H1 (cell line): ENCODE measurements at regions not wholly inside any gene's neighbourhood (a gene's known extent, or its start where the extent isn't known, plus 50 kb on each side); places are given as distances from the start of the nearest gene placed in this dataset.

ENCODE experiments used
- BACH1 ChIP-seq: IDR thresholded peaks from 2 replicates; pipeline ENCODE4 v1.6.1; 2012; ENCODE audit warnings: low read length, improper control_type of control experiment
- CBX5 ChIP-seq: fragments of 300-800, 300-1000 bp; sonication (generic); IDR thresholded peaks from 2 replicates; pipeline ENCODE4 v1.7.1; 2016; ENCODE audit warnings: antibody characterized with exemption, low read length, low read depth
- GABPA ChIP-seq: IDR thresholded peaks from 2 replicates; pipeline ENCODE4 v1.6.1; 2011; ENCODE audit warnings: mild to moderate bottlenecking, low read length, moderate library complexity, borderline replicate concordance; ENCODE audit not compliant: insufficient read depth
- JUN ChIP-seq: IDR thresholded peaks from 2 replicates; pipeline ENCODE4 v1.6.1; 2011; ENCODE audit warnings: low read depth, mild to moderate bottlenecking, improper control_type of control experiment, low read length
- POLR2A ChIP-seq, 2 experiments: IDR thresholded peaks; 1 replicate in 1 of 2; 2 replicates in 1 of 2; pipeline ENCODE4 v1.6.1; 2011; ENCODE audit warnings: low read depth in 2 of 2, low read length in 2 of 2, mild to moderate bottlenecking in 2 of 2; ENCODE audit errors: control extremely low read depth in 1 of 2
- SP4 ChIP-seq: IDR thresholded peaks from 2 replicates; pipeline ENCODE4 v1.6.1; 2012; ENCODE audit warnings: low read length, inconsistent platforms
- SRF ChIP-seq: IDR thresholded peaks from 2 replicates; pipeline ENCODE4 v1.6.1; 2011; ENCODE audit warnings: mild to moderate bottlenecking, low read depth, low read length, moderate library complexity
- TEAD4 ChIP-seq: IDR thresholded peaks from 2 replicates; pipeline ENCODE4 v1.6.1; 2012; ENCODE audit warnings: low read depth, low read length, inconsistent platforms, mixed read lengths
- TF ChIP-seq, protein P1 (sequence below): fragments of 300-600 bp; sonication (generic); IDR thresholded peaks from 2 replicates; pipeline ENCODE4 v1.7.1; 2012; ENCODE audit warnings: low read length, moderate library complexity, mild to moderate bottlenecking, inconsistent platforms; ENCODE audit not compliant: insufficient replicate concordance

DNA sequence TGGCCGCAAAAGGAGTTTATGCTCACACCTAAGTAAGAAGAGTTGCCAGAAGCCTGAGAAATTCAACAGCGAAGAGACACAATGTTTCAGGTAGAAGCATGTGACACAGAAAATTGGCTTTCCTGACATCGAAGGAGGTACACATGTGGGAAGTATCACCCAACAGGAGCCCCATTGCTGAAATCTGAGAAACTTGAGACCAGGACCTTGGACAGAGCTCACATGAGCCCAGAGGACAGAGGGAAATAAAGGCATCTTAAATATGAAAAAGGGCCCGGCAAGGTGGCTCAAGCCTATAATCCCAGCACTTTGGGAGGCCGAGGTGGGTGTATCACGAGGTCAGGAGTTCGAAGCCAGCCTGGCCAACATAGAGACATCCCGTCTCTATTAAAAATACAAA lies 304.1 kb upstream of the C16orf82 start (continued):
- TF ChIP-seq BACH1 (no peak), JUN (no peak), CBX5 (no peak), POLR2A (IDR thresholded peaks at IDR 0.05; ENCODE audit: control extremely low read depth in 1 of 2, low read depth in 2 of 2, low read length in 2 of 2) (no peak), SP4 (no peak), GABPA (no peak), SRF (no peak), TEAD4 (no peak)
- TF ChIP-seq, protein P1, sequence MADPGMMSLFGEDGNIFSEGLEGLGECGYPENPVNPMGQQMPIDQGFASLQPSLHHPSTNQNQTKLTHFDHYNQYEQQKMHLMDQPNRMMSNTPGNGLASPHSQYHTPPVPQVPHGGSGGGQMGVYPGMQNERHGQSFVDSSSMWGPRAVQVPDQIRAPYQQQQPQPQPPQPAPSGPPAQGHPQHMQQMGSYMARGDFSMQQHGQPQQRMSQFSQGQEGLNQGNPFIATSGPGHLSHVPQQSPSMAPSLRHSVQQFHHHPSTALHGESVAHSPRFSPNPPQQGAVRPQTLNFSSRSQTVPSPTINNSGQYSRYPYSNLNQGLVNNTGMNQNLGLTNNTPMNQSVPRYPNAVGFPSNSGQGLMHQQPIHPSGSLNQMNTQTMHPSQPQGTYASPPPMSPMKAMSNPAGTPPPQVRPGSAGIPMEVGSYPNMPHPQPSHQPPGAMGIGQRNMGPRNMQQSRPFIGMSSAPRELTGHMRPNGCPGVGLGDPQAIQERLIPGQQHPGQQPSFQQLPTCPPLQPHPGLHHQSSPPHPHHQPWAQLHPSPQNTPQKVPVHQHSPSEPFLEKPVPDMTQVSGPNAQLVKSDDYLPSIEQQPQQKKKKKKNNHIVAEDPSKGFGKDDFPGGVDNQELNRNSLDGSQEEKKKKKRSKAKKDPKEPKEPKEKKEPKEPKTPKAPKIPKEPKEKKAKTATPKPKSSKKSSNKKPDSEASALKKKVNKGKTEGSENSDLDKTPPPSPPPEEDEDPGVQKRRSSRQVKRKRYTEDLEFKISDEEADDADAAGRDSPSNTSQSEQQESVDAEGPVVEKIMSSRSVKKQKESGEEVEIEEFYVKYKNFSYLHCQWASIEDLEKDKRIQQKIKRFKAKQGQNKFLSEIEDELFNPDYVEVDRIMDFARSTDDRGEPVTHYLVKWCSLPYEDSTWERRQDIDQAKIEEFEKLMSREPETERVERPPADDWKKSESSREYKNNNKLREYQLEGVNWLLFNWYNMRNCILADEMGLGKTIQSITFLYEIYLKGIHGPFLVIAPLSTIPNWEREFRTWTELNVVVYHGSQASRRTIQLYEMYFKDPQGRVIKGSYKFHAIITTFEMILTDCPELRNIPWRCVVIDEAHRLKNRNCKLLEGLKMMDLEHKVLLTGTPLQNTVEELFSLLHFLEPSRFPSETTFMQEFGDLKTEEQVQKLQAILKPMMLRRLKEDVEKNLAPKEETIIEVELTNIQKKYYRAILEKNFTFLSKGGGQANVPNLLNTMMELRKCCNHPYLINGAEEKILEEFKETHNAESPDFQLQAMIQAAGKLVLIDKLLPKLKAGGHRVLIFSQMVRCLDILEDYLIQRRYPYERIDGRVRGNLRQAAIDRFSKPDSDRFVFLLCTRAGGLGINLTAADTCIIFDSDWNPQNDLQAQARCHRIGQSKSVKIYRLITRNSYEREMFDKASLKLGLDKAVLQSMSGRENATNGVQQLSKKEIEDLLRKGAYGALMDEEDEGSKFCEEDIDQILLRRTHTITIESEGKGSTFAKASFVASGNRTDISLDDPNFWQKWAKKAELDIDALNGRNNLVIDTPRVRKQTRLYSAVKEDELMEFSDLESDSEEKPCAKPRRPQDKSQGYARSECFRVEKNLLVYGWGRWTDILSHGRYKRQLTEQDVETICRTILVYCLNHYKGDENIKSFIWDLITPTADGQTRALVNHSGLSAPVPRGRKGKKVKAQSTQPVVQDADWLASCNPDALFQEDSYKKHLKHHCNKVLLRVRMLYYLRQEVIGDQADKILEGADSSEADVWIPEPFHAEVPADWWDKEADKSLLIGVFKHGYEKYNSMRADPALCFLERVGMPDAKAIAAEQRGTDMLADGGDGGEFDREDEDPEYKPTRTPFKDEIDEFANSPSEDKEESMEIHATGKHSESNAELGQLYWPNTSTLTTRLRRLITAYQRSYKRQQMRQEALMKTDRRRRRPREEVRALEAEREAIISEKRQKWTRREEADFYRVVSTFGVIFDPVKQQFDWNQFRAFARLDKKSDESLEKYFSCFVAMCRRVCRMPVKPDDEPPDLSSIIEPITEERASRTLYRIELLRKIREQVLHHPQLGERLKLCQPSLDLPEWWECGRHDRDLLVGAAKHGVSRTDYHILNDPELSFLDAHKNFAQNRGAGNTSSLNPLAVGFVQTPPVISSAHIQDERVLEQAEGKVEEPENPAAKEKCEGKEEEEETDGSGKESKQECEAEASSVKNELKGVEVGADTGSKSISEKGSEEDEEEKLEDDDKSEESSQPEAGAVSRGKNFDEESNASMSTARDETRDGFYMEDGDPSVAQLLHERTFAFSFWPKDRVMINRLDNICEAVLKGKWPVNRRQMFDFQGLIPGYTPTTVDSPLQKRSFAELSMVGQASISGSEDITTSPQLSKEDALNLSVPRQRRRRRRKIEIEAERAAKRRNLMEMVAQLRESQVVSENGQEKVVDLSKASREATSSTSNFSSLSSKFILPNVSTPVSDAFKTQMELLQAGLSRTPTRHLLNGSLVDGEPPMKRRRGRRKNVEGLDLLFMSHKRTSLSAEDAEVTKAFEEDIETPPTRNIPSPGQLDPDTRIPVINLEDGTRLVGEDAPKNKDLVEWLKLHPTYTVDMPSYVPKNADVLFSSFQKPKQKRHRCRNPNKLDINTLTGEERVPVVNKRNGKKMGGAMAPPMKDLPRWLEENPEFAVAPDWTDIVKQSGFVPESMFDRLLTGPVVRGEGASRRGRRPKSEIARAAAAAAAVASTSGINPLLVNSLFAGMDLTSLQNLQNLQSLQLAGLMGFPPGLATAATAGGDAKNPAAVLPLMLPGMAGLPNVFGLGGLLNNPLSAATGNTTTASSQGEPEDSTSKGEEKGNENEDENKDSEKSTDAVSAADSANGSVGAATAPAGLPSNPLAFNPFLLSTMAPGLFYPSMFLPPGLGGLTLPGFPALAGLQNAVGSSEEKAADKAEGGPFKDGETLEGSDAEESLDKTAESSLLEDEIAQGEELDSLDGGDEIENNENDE, result no peak
